Renal cortical epithelial cell (primary cell): ENCODE measurements at regions not wholly inside any gene's neighbourhood (a gene's known extent, or its start where the extent isn't known, plus 50 kb on each side); places are given as distances from the start of the nearest gene placed in this dataset.
A peak's percentile ranks its signal among the peaks of the same experiment; 100 is the strongest.

Source experiments
- DNase-seq: peaks from one replicate; pipeline ENCODE4 v3.0.0-alpha.2; 2011; ENCODE audit warnings: low read depth

DNA sequence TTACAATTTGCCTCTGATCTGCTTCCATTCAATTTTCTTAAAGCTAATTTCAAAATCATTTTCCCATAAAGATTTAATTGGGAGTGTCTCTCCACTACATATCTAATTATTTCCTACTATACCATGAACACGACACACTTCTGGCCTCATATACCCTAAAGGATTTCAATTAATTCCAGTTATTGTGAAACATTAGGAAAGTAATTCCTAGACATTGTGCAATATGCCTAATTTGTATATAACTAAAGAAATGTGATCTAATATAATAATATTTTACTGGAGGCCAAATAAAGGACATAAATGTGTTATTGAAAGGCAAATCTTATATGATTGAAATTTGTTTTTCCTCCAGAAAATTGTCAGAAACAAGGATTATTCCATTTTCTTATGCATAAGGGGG lies 727.2 kb upstream of the ADGRL2 start:
- no peak for DNase-seq

GRCh38 chr1:81071969-81072753 lies 728.6 kb upstream of the ADGRL2 start:
- no peak for DNase-seq

DNA sequence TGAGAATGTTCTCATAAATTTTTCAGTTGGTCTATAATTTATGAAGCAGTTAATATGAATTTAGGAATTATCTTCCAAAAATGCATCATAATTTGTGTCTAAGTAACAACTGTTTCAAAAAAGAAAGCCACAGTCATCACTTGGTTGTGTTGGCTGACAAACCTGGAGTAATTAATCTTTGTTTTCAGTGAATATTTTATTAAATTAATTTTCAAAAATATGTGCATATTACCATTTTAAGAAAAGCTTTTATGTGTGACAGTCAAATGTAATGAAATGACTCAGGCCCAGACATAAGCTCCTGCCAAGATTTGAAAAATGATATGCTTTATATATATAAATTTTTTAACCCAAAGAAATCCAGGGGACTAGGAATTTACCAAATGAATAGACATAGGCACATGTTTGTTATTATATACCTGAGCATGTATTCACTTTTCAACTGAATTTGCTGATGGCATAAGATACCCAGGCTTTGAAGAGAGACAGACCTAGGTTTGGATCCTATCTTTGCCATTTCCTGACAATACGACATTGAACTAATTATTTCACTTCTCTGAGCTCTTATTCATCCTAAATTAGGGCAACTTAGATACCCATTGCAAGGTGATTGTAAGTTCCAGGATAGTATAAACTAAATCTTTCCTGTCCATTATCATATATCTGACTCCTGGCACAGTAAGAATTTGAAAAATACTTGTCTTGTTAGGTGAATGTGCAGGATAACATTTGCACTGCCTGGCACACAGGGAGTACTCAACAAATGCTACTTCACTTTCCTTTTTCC lies 729.5 kb upstream of the ADGRL2 start:
- DNase-seq = no peak

DNA sequence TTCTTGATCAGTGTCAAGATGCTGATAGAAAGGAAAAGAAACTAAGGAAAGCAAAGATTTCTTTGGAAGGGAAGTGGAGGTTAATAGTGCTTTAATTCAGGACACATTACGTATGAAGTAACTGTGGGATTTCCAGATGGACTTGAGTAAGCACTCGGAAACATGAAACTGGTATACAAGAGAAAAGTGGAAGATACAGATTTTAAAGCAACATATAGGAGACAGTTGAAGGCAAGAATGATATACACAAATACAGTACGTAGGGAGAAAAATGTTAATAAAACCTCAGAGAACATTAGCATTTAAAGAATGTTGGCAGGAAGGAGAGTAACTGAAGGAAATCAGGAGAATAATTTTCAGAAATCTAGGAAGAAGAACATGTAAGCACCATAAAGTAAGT lies 730.9 kb upstream of the ADGRL2 start:
- no peak for DNase-seq

- no peak for DNase-seq
Observed at GRCh38 chr1:81068726-81069125, 732.0 kb upstream of the ADGRL2 start.

GRCh38 chr1:81053826-81054225 lies 746.9 kb upstream of the ADGRL2 start:
- DNase-seq = no peak

DNA sequence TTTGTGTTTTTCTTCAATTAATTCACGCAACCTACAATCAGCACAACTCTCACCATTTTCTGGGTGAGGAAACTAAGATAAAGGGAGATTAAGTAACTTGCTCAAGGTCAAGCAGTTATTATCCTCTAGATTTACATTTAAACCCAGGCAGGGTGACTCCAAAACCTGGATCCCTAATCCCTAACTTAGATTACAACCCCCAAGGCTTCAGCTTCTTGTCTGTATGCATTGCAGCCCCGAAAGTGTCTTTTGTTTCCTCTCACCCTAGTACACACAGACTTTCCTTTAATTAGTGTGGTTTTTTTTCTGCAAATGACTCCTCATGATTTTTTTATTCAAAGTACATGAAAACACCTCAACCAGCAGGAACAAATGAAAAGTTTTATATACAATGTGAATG lies 748.6 kb upstream of the ADGRL2 start:
- no peak for DNase-seq

- no peak for DNase-seq
Observed at GRCh38 chr1:81050390-81050789, 750.3 kb upstream of the ADGRL2 start.

DNA sequence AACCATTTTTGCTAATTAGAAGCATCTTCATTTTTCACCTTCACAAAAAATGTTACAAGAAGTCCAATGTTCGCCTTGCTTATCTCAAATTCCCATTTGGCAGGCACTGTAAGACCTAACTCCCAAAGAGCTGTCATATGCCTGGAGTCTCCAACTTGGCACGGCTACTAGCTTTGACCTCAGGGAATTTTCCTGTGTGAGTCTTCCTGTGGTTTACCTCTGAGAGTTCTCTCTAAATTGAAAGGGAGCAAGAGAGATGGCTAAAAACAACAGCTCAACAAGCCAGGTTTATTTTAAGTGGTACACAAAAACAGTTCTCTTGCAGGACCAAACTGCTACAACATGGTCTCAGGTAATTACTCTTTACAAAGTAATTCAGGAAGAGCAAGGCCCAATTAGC lies 756.0 kb upstream of the ADGRL2 start:
- DNase-seq = peak; percentile 52

DNA sequence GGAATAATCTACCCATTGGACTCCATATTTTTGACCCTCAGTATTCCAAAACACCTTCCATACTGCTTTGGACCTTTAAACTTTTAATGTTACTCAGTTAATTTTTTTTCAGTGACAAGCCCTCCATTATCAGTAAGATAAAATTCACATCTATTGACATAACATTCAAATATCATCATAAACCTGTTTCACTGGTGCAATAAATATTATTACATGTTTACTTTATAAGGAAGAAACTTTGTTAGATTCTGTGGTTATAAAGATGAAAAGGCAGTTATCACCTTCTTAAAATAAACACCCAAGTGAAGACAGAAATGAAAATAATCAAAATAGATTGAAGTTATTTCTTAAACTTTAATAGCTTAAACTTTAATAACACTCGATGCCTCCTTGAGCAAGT lies 758.5 kb upstream of the ADGRL2 start:
- DNase-seq = no peak

GRCh38 chr1:81034291-81034690 lies 766.4 kb upstream of the ADGRL2 start:
- no peak for DNase-seq

DNA sequence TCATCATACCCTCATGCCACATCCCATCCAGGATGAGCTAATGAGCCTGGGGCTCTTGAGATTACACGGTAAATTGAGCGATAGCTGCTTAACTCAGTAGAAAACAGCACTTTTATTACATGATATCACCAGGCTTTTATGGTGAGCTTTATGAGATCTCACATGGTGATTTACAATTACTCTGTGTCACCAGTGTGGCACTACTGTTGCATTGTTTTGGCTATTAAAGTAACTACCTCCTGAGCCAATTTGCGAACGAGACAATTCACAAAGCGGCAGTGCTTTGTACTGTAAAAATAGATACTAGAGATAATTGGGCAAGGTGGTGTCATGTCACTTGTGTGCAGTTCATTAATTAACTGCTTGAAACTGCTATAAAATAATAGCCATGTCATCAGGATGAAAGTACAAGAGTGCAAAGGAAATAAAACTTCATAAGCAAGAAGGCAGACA lies 767.7 kb upstream of the ADGRL2 start:
- no peak for DNase-seq

GRCh38 chr1:81032374-81032773 lies 768.4 kb upstream of the ADGRL2 start:
- no peak for DNase-seq

GRCh38 chr1:81030441-81030840 lies 770.3 kb upstream of the ADGRL2 start:
- DNase-seq = no peak

- DNase-seq = peak; percentile 24
Observed at GRCh38 chr1:81029266-81029665, 771.5 kb upstream of the ADGRL2 start.

DNA sequence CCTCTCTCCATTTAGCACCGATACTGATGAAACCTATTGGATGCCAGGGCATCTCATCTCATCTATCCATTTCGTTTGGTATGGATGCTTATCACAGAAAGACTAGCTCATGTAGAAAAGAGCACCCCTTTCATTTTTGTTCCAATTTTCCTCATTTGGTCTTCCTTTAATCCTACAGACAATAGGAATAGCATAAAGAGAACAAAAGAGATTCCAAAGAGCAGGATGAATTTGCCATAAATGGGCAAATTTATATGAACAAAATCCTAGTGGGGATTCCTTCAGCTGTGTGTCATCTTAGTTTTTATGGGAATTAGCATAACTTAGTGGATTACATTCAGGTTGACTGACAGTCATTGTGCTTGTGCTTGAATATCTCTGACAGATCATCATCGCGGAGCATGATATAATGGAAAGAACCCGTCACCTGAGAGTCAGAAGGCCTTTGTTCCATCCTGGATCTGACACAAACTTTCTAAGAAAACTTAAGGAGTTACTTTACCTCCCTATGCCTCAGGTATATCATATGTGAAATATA lies 777.5 kb upstream of the ADGRL2 start:
- no peak for DNase-seq

DNA sequence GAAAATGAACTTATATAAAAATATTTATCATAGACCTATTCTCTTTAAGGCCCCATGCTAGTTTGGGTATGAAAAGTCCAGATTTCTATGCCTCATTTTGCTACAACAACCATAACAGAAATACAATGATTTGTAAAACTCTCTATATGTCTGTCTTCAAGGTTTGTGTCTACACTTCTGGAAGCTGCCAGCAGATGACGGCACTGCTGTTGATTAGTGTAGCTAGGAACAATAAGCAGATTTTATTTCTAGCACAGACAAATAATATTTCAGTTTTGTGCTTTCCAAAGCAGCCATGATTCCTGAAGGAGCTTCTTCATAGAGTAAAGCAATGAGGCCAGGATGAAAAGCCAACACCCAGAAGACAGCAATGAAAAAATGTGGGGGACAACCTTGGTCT lies 779.6 kb upstream of the ADGRL2 start:
- DNase-seq = no peak

DNA sequence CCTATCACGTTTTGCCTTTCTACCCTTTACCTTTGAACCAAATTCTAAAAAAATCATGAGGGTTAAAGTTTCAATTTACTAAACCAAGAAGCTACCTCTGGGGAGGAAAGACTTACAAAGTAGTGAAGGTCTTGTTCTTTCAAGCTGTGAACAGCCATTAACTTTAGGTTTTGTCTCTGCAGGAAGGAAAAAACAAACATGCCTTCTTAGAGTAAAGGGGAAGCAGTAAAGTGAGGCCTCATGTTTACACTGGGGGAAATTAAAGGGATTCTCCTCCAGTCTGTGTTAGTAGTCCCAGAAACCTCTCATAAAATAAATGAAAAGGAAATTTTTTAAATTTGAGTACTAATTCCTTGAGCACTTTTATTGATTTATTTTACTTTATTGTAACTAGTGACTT lies 780.2 kb upstream of the ADGRL2 start:
- DNase-seq = no peak

DNA sequence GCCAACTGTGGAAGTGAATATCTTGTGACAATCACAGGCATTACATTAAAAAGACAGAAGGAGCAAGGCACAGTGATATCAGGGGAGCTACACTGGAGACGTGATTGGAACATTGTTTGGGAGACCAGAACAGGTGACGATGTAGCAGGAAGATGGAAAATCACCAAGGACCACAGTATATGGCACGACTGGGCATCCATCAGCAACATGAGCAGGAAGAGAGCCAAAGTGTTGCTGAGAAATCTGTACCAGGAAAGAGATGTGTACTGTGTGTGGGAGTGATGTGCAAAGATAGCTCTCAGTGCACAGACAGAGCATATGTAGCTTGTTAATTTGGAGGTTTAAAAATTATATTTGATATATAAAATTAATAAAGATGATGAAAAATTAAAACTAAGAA lies 790.6 kb upstream of the ADGRL2 start:
- no peak for DNase-seq

DNA sequence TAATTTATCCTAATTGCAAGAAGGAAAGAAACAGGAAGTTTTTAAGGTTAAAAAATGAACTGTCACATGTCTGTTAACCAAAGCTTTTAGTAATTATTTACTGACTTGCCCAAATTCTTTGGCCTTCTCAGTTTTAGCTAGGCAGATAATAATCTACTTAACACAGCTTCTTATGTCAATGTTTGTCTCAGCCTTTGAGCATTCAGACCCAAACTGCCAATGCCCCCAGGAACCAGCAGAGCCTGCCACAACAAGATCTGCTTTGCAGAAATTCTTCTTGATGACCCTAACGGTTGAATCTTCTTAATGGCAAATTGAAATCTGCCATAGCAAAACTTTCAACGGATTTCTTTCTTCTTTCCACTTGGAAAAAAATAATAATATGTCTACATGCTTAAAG lies 792.4 kb upstream of the ADGRL2 start:
- peak; percentile 6 for DNase-seq

GRCh38 chr1:81007024-81007423 lies 793.7 kb upstream of the ADGRL2 start:
- DNase-seq = peak; percentile 34

- no peak for DNase-seq
Observed at GRCh38 chr1:81006502-81006901, 794.2 kb upstream of the ADGRL2 start.

DNA sequence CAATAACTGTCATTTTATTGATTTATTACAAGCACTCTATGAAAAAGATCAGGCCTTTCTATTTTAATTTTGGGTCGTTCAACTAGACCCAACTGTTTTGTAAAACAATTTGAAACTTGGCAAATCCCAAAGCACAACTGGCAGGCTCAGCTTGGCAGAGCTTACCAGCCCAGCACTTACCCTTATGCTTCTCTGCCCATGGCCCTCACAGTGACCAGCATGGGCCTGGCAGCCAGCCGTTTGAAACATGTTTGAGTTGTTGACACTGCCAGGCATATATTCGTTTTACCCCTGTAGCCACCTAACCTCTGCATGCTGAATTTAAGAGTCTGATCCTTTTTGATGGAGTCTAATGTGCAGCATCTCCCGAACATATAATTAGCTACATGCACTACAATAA lies 796.7 kb upstream of the ADGRL2 start:
- DNase-seq = no peak
